Glutamatergic neuron (in vitro differentiated cells): ENCODE measurements at regions not wholly inside any gene's neighbourhood (a gene's known extent, or its start where the extent isn't known, plus 50 kb on each side); places are given as distances from the start of the nearest gene placed in this dataset.
A peak's percentile ranks its signal among the peaks of the same experiment; 100 is the strongest.

Experiments
- DNase-seq: peaks from one replicate; pipeline ENCODE4 v3.0.0; 2022
- H3K27ac Mint-ChIP-seq: one replicate; pipeline ENCODE4 v1.8.0; 2020; ENCODE audit warnings: mild to moderate bottlenecking, mixed read lengths, inconsistent platforms; ENCODE audit not compliant: unreplicated experiment
- H3K27me3 Mint-ChIP-seq: one replicate; pipeline ENCODE4 v1.8.0; 2020; ENCODE audit warnings: mild to moderate bottlenecking, moderate library complexity, mixed read lengths, inconsistent platforms; ENCODE audit not compliant: unreplicated experiment
- H3K36me3 Mint-ChIP-seq: one replicate; pipeline ENCODE4 v1.8.0; 2020; ENCODE audit warnings: mild to moderate bottlenecking, mixed read lengths, inconsistent platforms; ENCODE audit not compliant: unreplicated experiment
- H3K4me1 Mint-ChIP-seq: one replicate; pipeline ENCODE4 v1.8.0; 2020; ENCODE audit warnings: mild to moderate bottlenecking, low read depth, mixed read lengths, inconsistent platforms; ENCODE audit not compliant: unreplicated experiment
- H3K4me3 Mint-ChIP-seq: one replicate; pipeline ENCODE4 v1.8.0; 2020; ENCODE audit warnings: mild to moderate bottlenecking, mixed read lengths, inconsistent platforms; ENCODE audit not compliant: unreplicated experiment
- H3K9me3 Mint-ChIP-seq: one replicate; pipeline ENCODE4 v1.8.0; 2020; ENCODE audit warnings: mild to moderate bottlenecking, moderate library complexity, mixed read lengths, inconsistent platforms; ENCODE audit not compliant: unreplicated experiment
- TF ChIP-seq, protein P1 (sequence below): fragments of 200-600 bp; sonication (generic); IDR thresholded peaks from one replicate; pipeline ENCODE4 v1.5.0; 2021; ENCODE audit not compliant: partially characterized antibody, unreplicated experiment

- no peaks in the 10 kb centered on the region for H3K27me3 Mint-ChIP-seq
- H3K9me3 Mint-ChIP-seq = peaks cover 2% of the 10 kb centered on the region
- H3K36me3 Mint-ChIP-seq = no peaks in the 10 kb centered on the region
- TF ChIP-seq, protein P1, sequence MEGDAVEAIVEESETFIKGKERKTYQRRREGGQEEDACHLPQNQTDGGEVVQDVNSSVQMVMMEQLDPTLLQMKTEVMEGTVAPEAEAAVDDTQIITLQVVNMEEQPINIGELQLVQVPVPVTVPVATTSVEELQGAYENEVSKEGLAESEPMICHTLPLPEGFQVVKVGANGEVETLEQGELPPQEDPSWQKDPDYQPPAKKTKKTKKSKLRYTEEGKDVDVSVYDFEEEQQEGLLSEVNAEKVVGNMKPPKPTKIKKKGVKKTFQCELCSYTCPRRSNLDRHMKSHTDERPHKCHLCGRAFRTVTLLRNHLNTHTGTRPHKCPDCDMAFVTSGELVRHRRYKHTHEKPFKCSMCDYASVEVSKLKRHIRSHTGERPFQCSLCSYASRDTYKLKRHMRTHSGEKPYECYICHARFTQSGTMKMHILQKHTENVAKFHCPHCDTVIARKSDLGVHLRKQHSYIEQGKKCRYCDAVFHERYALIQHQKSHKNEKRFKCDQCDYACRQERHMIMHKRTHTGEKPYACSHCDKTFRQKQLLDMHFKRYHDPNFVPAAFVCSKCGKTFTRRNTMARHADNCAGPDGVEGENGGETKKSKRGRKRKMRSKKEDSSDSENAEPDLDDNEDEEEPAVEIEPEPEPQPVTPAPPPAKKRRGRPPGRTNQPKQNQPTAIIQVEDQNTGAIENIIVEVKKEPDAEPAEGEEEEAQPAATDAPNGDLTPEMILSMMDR = no peak
- no peak overlapping the region for H3K4me3 Mint-ChIP-seq
- DNase-seq = no peak
- no peak overlapping the region for H3K27ac Mint-ChIP-seq
- H3K4me1 Mint-ChIP-seq = peaks cover 6% of the 10 kb centered on the region
These were observed 708.8 kb upstream of the MAN1A1 start for GRCh38 chr6:120058410-120058809.

- no peak overlapping the region for H3K27ac Mint-ChIP-seq
- DNase-seq = no peak
These were observed 706.5 kb upstream of the MAN1A1 start for GRCh38 chr6:120056085-120056484.

DNA sequence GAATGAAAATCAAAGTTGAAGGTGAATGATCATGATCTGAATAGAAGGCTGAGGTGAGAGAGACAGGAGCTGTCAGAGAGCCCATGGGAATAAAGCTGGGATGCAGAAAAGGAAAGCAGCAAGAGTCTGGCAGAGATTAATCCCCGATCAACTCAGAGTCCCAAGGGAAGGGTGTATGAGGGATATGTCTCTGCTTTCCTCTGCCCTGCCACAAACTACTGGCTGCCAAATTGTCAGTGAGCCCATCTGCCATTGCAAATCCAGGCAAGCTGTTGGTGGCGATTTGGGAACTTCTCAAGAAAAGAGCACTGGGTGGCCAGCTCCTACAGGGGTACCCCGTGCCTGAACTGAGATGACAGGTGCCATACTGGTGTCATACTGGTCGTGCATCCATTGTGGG, 705.5 kb upstream of the MAN1A1 start:
- Mint-ChIP-seq H3K9me3 (peaks cover 2% of the 10 kb centered on the region), H3K27me3 (no peaks in the 10 kb centered on the region), H3K27ac (peak overlapping the region; percentile 9), H3K4me3 (peak overlapping the region; percentile 43), H3K36me3 (no peaks in the 10 kb centered on the region), H3K4me1 (peaks cover 6% of the 10 kb centered on the region)
- DNase-seq = peak; percentile 16
- TF ChIP-seq, protein P1 = no peak

More at GRCh38 chr6:120056085-120056484, 706.5 kb upstream of the MAN1A1 start:
- Mint-ChIP-seq H3K4me3 (no peak overlapping the region), H3K36me3 (no peaks in the 10 kb centered on the region), H3K4me1 (peaks cover 6% of the 10 kb centered on the region), H3K9me3 (peaks cover 2% of the 10 kb centered on the region), H3K27me3 (no peaks in the 10 kb centered on the region)
- TF ChIP-seq, protein P1 = peak; percentile 74

- no peak for DNase-seq
- Mint-ChIP-seq H3K36me3 (no peaks in the 10 kb centered on the region), H3K27ac (no peak overlapping the region), H3K9me3 (no peaks in the 10 kb centered on the region), H3K27me3 (no peaks in the 10 kb centered on the region), H3K4me1 (no peaks in the 10 kb centered on the region), H3K4me3 (no peak overlapping the region)
- TF ChIP-seq, protein P1 = no peak
These were observed 690.1 kb upstream of the MAN1A1 start for GRCh38 chr6:120039664-120040063.

- Mint-ChIP-seq H3K4me3 (no peak overlapping the region), H3K27ac (no peak overlapping the region), H3K36me3 (no peaks in the 10 kb centered on the region), H3K27me3 (no peaks in the 10 kb centered on the region), H3K9me3 (no peaks in the 10 kb centered on the region), H3K4me1 (no peaks in the 10 kb centered on the region)
- TF ChIP-seq, protein P1 = no peak
- DNase-seq = no peak
These were observed 682.3 kb upstream of the MAN1A1 start for GRCh38 chr6:120031837-120032236.
